ENCODE measurements at regions not wholly inside any gene's neighbourhood (a gene's known extent, or its start where the extent isn't known, plus 50 kb on each side); places are given as distances from the start of the nearest gene placed in this dataset.

DNA sequence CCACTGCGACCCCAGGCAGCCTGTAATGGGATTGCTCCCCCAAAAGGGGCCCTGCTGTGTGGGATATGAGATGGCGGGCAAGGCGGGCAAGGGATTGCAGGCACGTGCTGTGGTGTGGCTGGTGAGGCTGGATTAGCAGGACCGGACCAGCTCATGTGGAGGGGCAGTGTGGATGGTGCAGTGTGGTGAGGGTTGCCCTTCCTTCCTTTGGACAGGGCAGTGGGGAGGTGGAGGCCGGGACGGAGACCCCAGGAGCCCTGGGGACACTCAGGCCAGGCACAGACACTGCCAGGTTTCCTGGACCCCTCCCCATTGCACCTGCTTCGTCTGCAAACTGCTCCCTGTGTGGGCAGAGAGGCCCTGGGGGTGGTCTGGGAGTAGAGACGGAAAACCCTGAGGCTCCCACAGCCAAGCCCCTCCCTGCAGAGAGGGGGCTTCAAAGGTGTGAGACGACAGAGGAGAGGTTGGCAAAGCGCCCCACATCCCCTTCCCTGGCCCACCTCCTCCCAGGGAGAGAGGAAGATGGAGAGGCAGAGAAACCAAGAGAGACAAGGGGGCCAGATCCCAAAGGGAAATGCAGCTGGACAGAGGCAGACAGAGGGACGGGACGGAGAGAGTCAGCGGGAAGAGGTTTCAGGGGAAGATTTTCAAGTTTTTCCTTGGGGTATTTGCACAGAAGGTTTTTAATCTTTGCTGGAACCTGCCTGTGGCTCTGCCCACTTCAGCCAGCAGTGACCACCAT, 89.2 kb downstream of the MICALL2 start:
- H3K4me3 ChIP-seq (ENCODE audit: low read depth, low read length), result no peak overlapping the region
- no peaks in the 10 kb centered on the region for H3K9me3 ChIP-seq (ENCODE audit: control insufficient read depth, insufficient read depth, low read length)
- H3K27me3 ChIP-seq (ENCODE audit: control insufficient read depth, insufficient read depth, low read length), result peaks cover 56% of the 10 kb centered on the region
- H3K27ac ChIP-seq (ENCODE audit: low read depth, low read length), result no peak overlapping the region
- peak in 1 of 6 donors; percentile 14 for DNase-seq (ENCODE audit: low read depth in 4 of 6, low spot score in 6 of 6)
- H3K36me3 ChIP-seq (ENCODE audit: control insufficient read depth, insufficient read depth, low read length), result no peaks in the 10 kb centered on the region
- peaks cover 29% of the 10 kb centered on the region for H3K4me1 ChIP-seq (ENCODE audit: control insufficient read depth, insufficient read depth, low read length)
- 36% methylated on average over 8 of the region's 14 CpGs for WGBS (ENCODE audit: insufficient coverage)

DNA sequence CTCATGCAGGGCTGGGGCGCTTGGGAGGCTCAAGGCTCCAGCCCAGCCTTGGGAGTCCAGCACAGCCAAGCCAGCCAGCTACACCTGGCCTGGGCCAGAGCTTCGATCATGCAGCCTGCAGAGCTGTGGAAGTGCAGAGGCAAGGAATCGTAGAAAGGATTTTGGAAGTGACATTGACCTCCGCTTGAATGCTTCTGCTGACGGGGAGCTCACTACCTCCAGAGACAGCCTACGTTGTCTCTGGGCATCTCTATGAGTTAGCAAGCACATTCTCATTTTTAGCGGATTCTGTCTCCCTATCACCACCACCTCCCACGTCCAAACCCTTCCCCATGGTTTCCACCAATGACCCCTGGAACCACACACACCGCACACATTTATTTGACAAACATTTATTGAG, 88.5 kb downstream of the MICALL2 start:
- H3K4me1 ChIP-seq (ENCODE audit: control insufficient read depth, insufficient read depth, low read length), result peaks cover 29% of the 10 kb centered on the region
- no peak for DNase-seq (ENCODE audit: low read depth in 4 of 6, low spot score in 6 of 6)
- no peak overlapping the region for H3K27ac ChIP-seq (ENCODE audit: low read depth, low read length)
- H3K27me3 ChIP-seq (ENCODE audit: control insufficient read depth, insufficient read depth, low read length), result peaks cover 55% of the 10 kb centered on the region
- 78% methylated on average over 8 of the region's 9 CpGs for WGBS (ENCODE audit: insufficient coverage)
- H3K36me3 ChIP-seq (ENCODE audit: control insufficient read depth, insufficient read depth, low read length), result no peaks in the 10 kb centered on the region
- no peak overlapping the region for H3K4me3 ChIP-seq (ENCODE audit: low read depth, low read length)
- H3K9me3 ChIP-seq (ENCODE audit: control insufficient read depth, insufficient read depth, low read length), result no peaks in the 10 kb centered on the region

DNA sequence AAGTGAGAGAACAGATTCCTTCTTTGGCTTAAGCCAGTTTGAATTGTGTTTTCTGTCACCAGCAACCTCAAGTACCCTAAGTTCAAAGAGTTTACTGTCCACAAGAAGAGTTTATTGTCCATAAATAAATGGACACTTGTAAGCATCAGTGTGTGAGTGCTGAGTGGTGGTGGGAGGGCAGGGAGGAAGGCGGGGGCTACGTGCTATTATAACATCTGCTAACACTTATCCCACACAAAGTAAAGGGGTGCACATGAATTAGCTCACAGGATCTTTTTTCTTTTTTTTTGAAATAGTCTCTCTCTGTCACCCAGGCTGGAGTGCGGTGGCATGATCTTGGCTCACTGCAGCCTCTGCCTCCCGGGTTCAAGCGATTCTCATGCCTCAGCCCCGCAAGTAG, 87.2 kb downstream of the MICALL2 start:
- Histone ChIP-seq H3K27ac (ENCODE audit: low read depth, low read length) (no peak overlapping the region), H3K36me3 (ENCODE audit: control insufficient read depth, insufficient read depth, low read length) (no peaks in the 10 kb centered on the region), H3K4me3 (ENCODE audit: low read depth, low read length) (no peak overlapping the region), H3K27me3 (ENCODE audit: control insufficient read depth, insufficient read depth, low read length) (peaks cover 45% of the 10 kb centered on the region), H3K4me1 (ENCODE audit: control insufficient read depth, insufficient read depth, low read length) (peaks cover 29% of the 10 kb centered on the region), H3K9me3 (ENCODE audit: control insufficient read depth, insufficient read depth, low read length) (no peaks in the 10 kb centered on the region)
- DNase-seq (ENCODE audit: low read depth in 4 of 6, low spot score in 6 of 6), result no peak
- no CpG with 5 or more reads among the region's 6 CpGs for WGBS (ENCODE audit: insufficient coverage)

DNA sequence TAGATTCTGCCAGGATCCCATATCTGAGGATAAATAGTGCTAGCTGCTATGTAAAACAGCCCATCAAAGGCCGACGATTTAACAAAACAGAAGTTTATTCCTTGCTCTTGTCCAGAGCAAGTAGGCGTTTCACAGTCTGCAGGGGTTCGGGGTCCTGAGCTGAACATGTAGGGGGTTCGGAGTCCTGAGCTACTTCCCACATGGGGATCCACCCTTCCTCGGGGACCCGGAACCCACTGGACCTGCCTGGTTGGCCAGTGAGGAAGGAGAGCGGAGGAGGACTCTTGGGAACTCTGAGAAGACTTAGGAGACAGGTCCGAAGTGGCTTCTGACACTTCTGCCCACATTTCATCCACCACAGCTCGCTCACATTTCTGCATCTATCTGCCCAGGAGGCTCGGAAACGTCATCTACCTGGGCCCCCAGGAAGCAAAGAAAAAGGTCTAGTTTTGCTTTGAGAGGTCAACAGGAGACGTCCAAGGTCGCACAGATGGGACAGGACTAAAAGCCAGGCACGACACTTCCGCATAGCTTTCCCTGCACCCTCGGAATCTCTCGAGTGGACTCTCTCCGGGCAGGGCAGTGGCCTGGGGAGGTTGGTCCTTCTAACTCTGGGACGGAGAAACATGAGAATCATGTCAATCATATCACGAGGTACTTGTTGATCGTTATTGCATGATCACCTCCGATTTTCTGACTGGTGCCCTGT, 86.4 kb downstream of the MICALL2 start:
- 79% methylated on average over 20 of the region's 23 CpGs for WGBS (ENCODE audit: insufficient coverage)
- Histone ChIP-seq H3K4me3 (ENCODE audit: low read depth, low read length) (no peak overlapping the region), H3K9me3 (ENCODE audit: control insufficient read depth, insufficient read depth, low read length) (no peaks in the 10 kb centered on the region), H3K4me1 (ENCODE audit: control insufficient read depth, insufficient read depth, low read length) (peaks cover 25% of the 10 kb centered on the region), H3K36me3 (ENCODE audit: control insufficient read depth, insufficient read depth, low read length) (no peaks in the 10 kb centered on the region), H3K27me3 (ENCODE audit: control insufficient read depth, insufficient read depth, low read length) (peaks cover 42% of the 10 kb centered on the region), H3K27ac (ENCODE audit: low read depth, low read length) (no peak overlapping the region)
- no peak for DNase-seq (ENCODE audit: low read depth in 4 of 6, low spot score in 6 of 6)

DNA sequence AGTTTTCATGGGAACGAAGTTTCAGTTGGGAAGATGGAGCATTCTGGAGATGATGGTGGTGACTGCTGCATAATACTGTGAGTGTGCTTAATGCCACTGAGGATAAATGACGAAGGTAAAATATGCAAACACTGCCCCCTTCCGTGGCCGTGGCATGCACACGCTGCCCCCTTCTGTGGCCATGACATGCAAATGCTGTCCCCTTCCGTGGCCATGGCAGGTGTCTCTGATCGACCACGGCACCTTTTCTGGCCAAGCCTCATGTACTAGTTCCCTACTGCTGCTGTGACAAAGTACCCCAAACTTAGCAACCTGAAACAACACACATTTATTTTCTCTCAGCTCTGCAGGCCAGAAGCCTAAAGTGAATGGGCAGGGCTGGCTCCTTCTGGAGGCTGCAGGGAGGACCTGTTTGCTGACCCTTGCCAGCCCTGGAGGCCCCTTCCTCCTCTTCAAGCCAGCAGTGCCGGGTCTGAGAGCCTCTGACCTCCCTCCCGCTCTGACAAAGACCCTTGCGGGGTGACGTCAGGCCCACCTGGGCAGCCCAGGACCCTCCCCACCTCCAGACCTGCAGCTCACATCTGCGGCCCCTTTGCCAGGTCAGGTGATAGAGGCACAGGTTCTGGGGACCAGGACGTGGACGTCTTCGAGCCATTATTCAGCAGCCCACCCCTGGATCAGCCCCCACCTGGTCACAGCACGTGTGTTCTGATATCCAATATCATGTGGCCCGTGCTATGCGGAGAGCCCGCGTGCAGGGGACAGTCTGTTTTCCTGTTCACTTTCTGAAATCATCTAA, 82.0 kb downstream of the MICALL2 start:
- Histone ChIP-seq H3K4me1 (ENCODE audit: control insufficient read depth, insufficient read depth, low read length) (no peaks in the 10 kb centered on the region), H3K4me3 (ENCODE audit: low read depth, low read length) (no peak overlapping the region), H3K27me3 (ENCODE audit: control insufficient read depth, insufficient read depth, low read length) (peaks cover 13% of the 10 kb centered on the region), H3K27ac (ENCODE audit: low read depth, low read length) (no peak overlapping the region), H3K9me3 (ENCODE audit: control insufficient read depth, insufficient read depth, low read length) (no peaks in the 10 kb centered on the region), H3K36me3 (ENCODE audit: control insufficient read depth, insufficient read depth, low read length) (no peaks in the 10 kb centered on the region)
- DNase-seq (ENCODE audit: low read depth in 4 of 6, low spot score in 6 of 6), result no peak
- WGBS (ENCODE audit: insufficient coverage), result 71% methylated on average over 19 of the region's 21 CpGs

DNA sequence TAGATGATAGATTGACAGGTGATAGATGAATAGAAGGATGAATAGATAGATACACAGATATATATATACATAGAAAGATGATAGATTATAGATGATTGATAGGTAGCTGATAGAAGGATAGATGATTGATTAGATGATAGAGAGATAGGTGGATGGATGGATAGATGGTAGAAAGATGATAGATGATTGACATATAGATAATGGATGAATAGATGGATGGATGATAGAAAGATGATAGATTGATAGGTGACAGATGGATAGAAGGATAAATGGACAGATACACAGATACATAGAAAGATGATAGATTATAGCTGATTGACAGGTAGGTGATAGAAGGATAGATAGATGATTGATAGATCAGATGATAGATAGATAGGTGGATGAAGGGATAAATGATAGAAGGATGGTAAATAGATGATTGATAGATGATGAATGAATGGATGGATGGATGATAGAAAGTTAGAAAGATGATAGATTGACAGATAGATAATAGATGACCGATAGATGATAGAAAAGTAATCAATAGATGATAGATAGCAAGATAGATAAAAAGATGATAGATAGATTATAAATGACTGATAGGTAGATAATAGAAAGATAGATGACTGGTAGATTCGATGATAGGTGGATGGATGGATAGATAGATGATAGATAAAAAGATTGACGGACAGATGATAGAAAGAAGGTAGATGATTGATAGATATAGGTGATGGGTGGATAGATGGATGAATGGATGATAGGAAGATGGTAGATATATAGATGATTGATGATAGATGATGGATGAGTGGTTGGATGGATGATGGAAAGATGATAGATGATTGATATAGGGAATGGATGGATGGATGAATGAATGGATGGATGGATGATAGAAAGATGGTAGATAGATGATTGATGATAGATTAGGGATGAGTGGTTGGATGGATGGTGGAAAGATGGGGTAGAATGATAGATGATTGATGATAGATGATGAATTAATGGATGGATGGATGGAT, 80.4 kb downstream of the MICALL2 start:
- Histone ChIP-seq H3K4me3 (ENCODE audit: low read depth, low read length) (no peak overlapping the region), H3K27ac (ENCODE audit: low read depth, low read length) (no peak overlapping the region), H3K4me1 (ENCODE audit: control insufficient read depth, insufficient read depth, low read length) (no peaks in the 10 kb centered on the region), H3K27me3 (ENCODE audit: control insufficient read depth, insufficient read depth, low read length) (peaks cover 8% of the 10 kb centered on the region), H3K9me3 (ENCODE audit: control insufficient read depth, insufficient read depth, low read length) (no peaks in the 10 kb centered on the region), H3K36me3 (ENCODE audit: control insufficient read depth, insufficient read depth, low read length) (no peaks in the 10 kb centered on the region)
- 71% methylated on average over 3 of the region's 3 CpGs for WGBS (ENCODE audit: insufficient coverage)
- no peak for DNase-seq (ENCODE audit: low read depth in 4 of 6, low spot score in 6 of 6)

DNA sequence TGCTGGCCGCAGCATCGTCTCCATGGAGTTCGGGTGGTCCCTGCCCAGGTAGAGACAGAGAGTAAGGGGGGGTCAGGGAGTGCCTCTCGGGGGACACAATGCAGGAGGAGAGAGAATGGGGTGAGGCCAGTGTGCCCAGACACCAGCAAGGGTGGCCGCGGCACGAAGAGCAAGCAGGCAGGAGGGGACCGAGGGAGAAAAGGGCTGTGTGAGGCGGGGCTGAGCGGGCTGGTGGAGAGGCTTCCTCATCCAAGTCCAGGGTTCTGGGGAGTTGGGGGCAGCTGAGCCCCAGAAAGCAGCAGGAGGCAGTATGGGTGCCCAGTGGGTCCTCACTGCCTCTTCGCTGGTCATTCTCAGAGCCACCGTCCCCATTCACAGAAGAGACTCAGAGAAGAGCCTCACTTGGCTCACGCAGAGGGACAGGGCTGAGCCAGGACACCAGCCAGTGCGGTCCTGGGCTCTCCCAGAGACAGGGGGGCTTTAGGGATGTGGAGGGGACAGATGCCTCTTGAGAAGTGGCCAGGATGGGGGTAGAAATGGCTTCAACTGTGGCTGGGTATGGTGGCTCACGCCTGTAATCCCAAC, 78.9 kb downstream of the MICALL2 start:
- Histone ChIP-seq H3K27ac (ENCODE audit: low read depth, low read length) (no peak overlapping the region), H3K36me3 (ENCODE audit: control insufficient read depth, insufficient read depth, low read length) (no peaks in the 10 kb centered on the region), H3K27me3 (ENCODE audit: control insufficient read depth, insufficient read depth, low read length) (peaks cover 14% of the 10 kb centered on the region), H3K4me3 (ENCODE audit: low read depth, low read length) (no peak overlapping the region), H3K4me1 (ENCODE audit: control insufficient read depth, insufficient read depth, low read length) (no peaks in the 10 kb centered on the region), H3K9me3 (ENCODE audit: control insufficient read depth, insufficient read depth, low read length) (no peaks in the 10 kb centered on the region)
- WGBS (ENCODE audit: insufficient coverage), result 81% methylated on average over 13 of the region's 15 CpGs
- no peak for DNase-seq (ENCODE audit: low read depth in 4 of 6, low spot score in 6 of 6)

DNA sequence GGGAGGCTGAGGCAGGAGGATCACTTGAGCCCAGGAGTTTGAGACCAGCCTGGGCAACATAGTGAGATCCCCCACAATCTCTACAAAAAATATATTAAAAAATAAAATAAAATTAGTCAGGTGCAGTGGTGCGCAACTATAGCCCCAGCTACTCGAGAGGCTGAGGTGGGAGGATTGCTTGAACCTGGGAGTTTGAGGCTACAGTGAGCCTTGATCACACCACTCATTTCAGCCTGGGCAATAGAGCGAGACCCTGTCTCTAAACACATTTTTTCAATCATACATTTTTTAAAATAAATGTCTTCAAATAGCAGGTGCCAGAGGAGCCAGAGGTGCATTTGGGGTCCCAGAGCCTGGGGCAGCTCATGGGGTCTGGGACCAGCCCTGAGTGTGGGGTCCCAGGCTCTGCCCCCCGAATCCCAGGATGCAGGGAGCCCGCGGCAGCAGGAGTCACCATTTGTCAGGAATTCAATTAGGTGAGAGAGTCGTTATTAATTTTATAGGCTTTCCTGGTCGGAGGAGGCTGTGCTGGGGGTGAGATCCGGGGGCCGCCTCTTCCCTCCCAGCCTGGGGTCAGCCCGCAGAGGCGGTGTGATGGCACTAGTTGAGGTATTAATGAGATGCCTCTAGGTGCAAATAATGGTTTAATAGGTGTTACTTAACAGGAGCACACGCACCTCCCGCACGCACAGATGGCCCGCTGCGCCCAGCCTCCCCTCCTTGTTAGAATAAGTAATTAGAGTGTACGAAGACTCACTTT, 78.3 kb downstream of the MICALL2 start:
- WGBS (ENCODE audit: insufficient coverage), result 58% methylated on average over 5 of the region's 18 CpGs
- peaks cover 4% of the 10 kb centered on the region for H3K4me1 ChIP-seq (ENCODE audit: control insufficient read depth, insufficient read depth, low read length)
- no peak overlapping the region for H3K4me3 ChIP-seq (ENCODE audit: low read depth, low read length)
- no peak overlapping the region for H3K27ac ChIP-seq (ENCODE audit: low read depth, low read length)
- no peaks in the 10 kb centered on the region for H3K36me3 ChIP-seq (ENCODE audit: control insufficient read depth, insufficient read depth, low read length)
- H3K9me3 ChIP-seq (ENCODE audit: control insufficient read depth, insufficient read depth, low read length), result no peaks in the 10 kb centered on the region
- peaks cover 16% of the 10 kb centered on the region for H3K27me3 ChIP-seq (ENCODE audit: control insufficient read depth, insufficient read depth, low read length)
- DNase-seq (ENCODE audit: low read depth in 4 of 6, low spot score in 6 of 6), result no peak

All from spinal cord (tissue), 9 donors.